HEK293 (cell line): ENCODE measurements at regions not wholly inside any gene's neighbourhood (a gene's known extent, or its start where the extent isn't known, plus 50 kb on each side); places are given as distances from the start of the nearest gene placed in this dataset.

Experiments
- CTCF ChIA-PET: fragments of 350-600 bp; formaldehyde crosslinking; extraction: SDS; loops from one replicate; lab custom pipeline; 2021; ENCODE audit warnings: antibody characterized with exemption; lab: Yijun Ruan, JAX
- POLR2A ChIA-PET: fragments of 300-600 bp; formaldehyde crosslinking; extraction: SDS; loops from one replicate; lab custom pipeline; 2020; ENCODE audit warnings: antibody characterized with exemption, inconsistent platforms; lab: Yijun Ruan, JAX
- H3K27ac ChIP-seq: fragments of 200-500 bp; sonication (Bioruptor generic); 2 replicates; pipeline ENCODE4 v1.5.1; 2014; ENCODE audit warnings: low read depth, low read length, control low read depth, inconsistent platforms; ENCODE audit errors: extremely low read depth
- H3K36me3 ChIP-seq, 2 experiments: fragments of 200-500 bp in 1 of 2; sonication (Bioruptor generic) in 1 of 2; 1 replicate in 1 of 2; 2 replicates in 1 of 2; pipeline ENCODE4 v1.5.1; 2014 to 2017; ENCODE audit warnings: inconsistent platforms in 2 of 2, low read length in 2 of 2; ENCODE audit not compliant: control insufficient read depth in 2 of 2, insufficient read depth in 1 of 2
- H3K4me1 ChIP-seq: fragments of 200-500 bp; sonication (Bioruptor generic); 2 replicates; pipeline ENCODE4 v1.5.1; 2014; ENCODE audit warnings: mild to moderate bottlenecking, low read length, inconsistent platforms; ENCODE audit not compliant: control insufficient read depth, insufficient read depth
- H3K4me3 ChIP-seq: 2 replicates; pipeline ENCODE4 v1.5.1; 2011; ENCODE audit warnings: low read depth, mild to moderate bottlenecking, control low read depth, low read length, moderate library complexity
- H3K9me3 ChIP-seq: fragments of 200-500 bp; sonication (Bioruptor generic); 2 replicates; pipeline ENCODE4 v1.5.1; 2014; ENCODE audit warnings: low read depth, low read length, inconsistent platforms; ENCODE audit not compliant: control insufficient read depth, insufficient read depth
- FEZF1 ChIP-seq: fragments of 450-650 bp; formaldehyde crosslinking; IDR thresholded peaks from 2 replicates; pipeline ENCODE4 v1.5.1; 2016; ENCODE audit warnings: missing biosample characterization, missing genetic modification characterization
- GLI2 ChIP-seq: fragments of 450-650 bp; formaldehyde crosslinking; IDR thresholded peaks from 2 replicates; pipeline ENCODE4; 2017; ENCODE audit warnings: missing biosample characterization, missing genetic modification characterization, low read depth, borderline replicate concordance
- GLIS2 ChIP-seq: fragments of 450-650 bp; formaldehyde crosslinking; IDR thresholded peaks from 2 replicates; pipeline ENCODE4 v1.5.1; 2016; ENCODE audit warnings: missing biosample characterization, missing genetic modification characterization
- PATZ1 ChIP-seq: fragments of 450-650 bp; formaldehyde crosslinking; IDR thresholded peaks from 2 replicates; pipeline ENCODE4 v1.5.1; 2016; ENCODE audit warnings: missing biosample characterization, missing genetic modification characterization
- SETDB1 ChIP-seq: IDR thresholded peaks from one replicate; pipeline ENCODE4 v1.6.1; 2017; ENCODE audit warnings: mild to moderate bottlenecking, low read length, moderate library complexity, mixed read lengths; ENCODE audit not compliant: insufficient read length
- ZNF274 ChIP-seq, 2 experiments: fragments of 200-500 bp in 1 of 2; fragments of 450-650 bp in 1 of 2; sonication (Bioruptor generic) in 1 of 2; formaldehyde crosslinking in 1 of 2; IDR thresholded peaks; 2 replicates each; pipeline versions ENCODE4 v1.5.1 to v1.6.1; 2014 to 2016; ENCODE audit warnings: borderline replicate concordance in 1 of 2, inconsistent platforms in 1 of 2, low read length in 1 of 2, missing biosample characterization in 1 of 2, missing genetic modification characterization in 1 of 2
- ZNF529 ChIP-seq: fragments of 450-650 bp; formaldehyde crosslinking; IDR thresholded peaks from 2 replicates; pipeline ENCODE4 v1.5.1; 2017; ENCODE audit warnings: missing genetic modification characterization, missing biosample characterization; ENCODE audit not compliant: insufficient replicate concordance
- ZNF555 ChIP-seq: fragments of 450-650 bp; formaldehyde crosslinking; conservative IDR thresholded peaks from 2 replicates; pipeline ENCODE4 v1.5.1; 2017; ENCODE audit warnings: missing biosample characterization, mild to moderate bottlenecking, missing genetic modification characterization, inconsistent platforms
- ZNF585B ChIP-seq: fragments of 450-650 bp; formaldehyde crosslinking; IDR thresholded peaks from 2 replicates; pipeline ENCODE4 v1.5.1; 2016; ENCODE audit warnings: missing biosample characterization, missing genetic modification characterization
- ZNF596 ChIP-seq: fragments of 450-650 bp; IDR thresholded peaks from 2 replicates; pipeline ENCODE4 v1.5.0; 2018; ENCODE audit warnings: missing biosample characterization, mild to moderate bottlenecking, missing genetic modification characterization, moderate library complexity
- ZNF791 ChIP-seq: fragments of 450-650 bp; formaldehyde crosslinking; IDR thresholded peaks from 2 replicates; pipeline ENCODE4 v1.5.1; 2016; ENCODE audit warnings: missing biosample characterization, missing genetic modification characterization
- ZSCAN16 ChIP-seq: fragments of 450-650 bp; formaldehyde crosslinking; IDR thresholded peaks from 2 replicates; pipeline ENCODE4 v1.5.1; 2016; ENCODE audit warnings: missing biosample characterization, missing genetic modification characterization
- ZSCAN30 ChIP-seq: fragments of 450-650 bp; IDR thresholded peaks from 2 replicates; pipeline ENCODE4 v1.5.1; 2018; ENCODE audit warnings: missing biosample characterization, mild to moderate bottlenecking, missing genetic modification characterization, moderate library complexity
- TF ChIP-seq, protein P1 (sequence below): fragments of 450-650 bp; formaldehyde crosslinking; IDR thresholded peaks from 2 replicates; pipeline ENCODE4 v1.5.1; 2016; ENCODE audit warnings: missing biosample characterization, missing genetic modification characterization, low read depth
- TF ChIP-seq, protein P2 (sequence below): fragments of 450-650 bp; IDR thresholded peaks from 2 replicates; pipeline ENCODE4 v1.5.1; 2018; ENCODE audit warnings: missing biosample characterization, missing genetic modification characterization
- TF ChIP-seq, protein P3 (sequence below): fragments of 450-650 bp; formaldehyde crosslinking; IDR thresholded peaks from 2 replicates; pipeline ENCODE4 v1.5.1; 2016; ENCODE audit warnings: missing biosample characterization, missing genetic modification characterization
- TF ChIP-seq, protein P4 (sequence below): fragments of 450-650 bp; formaldehyde crosslinking; conservative IDR thresholded peaks from 2 replicates; pipeline ENCODE4 v1.5.1; 2016; ENCODE audit warnings: low read depth, missing biosample characterization, missing genetic modification characterization
- TF ChIP-seq, protein P5 (sequence below): fragments of 450-650 bp; formaldehyde crosslinking; IDR thresholded peaks from 2 replicates; pipeline ENCODE4 v1.5.1; 2016; ENCODE audit warnings: missing biosample characterization, missing genetic modification characterization
- TF ChIP-seq, protein P6 (sequence below): fragments of 450-650 bp; formaldehyde crosslinking; IDR thresholded peaks from 2 replicates; pipeline ENCODE4 v1.5.1; 2017; ENCODE audit warnings: missing biosample characterization, missing genetic modification characterization

DNA sequence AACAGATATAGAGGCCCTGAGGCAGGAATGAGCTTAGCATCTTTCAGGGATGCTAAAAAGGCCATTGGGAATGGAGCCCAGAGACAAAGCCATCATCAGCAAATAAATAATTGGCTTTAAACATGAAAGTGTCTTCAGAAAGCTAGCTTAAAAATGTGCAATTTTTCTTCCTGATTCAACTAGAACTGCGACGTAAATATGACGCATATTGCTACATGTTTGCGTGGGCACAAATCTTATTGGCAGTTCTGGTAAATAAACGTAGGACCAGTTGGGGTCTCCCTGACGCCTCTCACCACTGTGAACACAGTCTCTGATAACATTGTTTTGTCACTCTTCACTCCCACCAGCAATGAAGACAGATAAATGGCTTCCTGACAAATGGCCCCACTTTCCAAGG, 97.3 kb upstream of the SRD5A3 start (continued):
- TF ChIP-seq ZNF555 (no peak), ZNF274 (IDR thresholded peaks at IDR 0.05; ENCODE audit: low read length) (no peak), ZNF274 (tag by site-specific recombination; IDR thresholded peaks at IDR 0.05; ENCODE audit: borderline replicate concordance) (no peak), GLIS2 (tag by site-specific recombination) (no peak), GLI2 (tag by site-specific recombination) (no peak), FEZF1 (no peak), ZSCAN16 (tag by site-specific recombination) (no peak), ZNF596 (tag by site-specific recombination) (no peak)
- TF ChIP-seq, protein P1, sequence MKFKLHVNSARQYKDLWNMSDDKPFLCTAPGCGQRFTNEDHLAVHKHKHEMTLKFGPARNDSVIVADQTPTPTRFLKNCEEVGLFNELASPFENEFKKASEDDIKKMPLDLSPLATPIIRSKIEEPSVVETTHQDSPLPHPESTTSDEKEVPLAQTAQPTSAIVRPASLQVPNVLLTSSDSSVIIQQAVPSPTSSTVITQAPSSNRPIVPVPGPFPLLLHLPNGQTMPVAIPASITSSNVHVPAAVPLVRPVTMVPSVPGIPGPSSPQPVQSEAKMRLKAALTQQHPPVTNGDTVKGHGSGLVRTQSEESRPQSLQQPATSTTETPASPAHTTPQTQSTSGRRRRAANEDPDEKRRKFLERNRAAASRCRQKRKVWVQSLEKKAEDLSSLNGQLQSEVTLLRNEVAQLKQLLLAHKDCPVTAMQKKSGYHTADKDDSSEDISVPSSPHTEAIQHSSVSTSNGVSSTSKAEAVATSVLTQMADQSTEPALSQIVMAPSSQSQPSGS (tag by site-specific recombination) = no peak
- TF ChIP-seq, protein P2, sequence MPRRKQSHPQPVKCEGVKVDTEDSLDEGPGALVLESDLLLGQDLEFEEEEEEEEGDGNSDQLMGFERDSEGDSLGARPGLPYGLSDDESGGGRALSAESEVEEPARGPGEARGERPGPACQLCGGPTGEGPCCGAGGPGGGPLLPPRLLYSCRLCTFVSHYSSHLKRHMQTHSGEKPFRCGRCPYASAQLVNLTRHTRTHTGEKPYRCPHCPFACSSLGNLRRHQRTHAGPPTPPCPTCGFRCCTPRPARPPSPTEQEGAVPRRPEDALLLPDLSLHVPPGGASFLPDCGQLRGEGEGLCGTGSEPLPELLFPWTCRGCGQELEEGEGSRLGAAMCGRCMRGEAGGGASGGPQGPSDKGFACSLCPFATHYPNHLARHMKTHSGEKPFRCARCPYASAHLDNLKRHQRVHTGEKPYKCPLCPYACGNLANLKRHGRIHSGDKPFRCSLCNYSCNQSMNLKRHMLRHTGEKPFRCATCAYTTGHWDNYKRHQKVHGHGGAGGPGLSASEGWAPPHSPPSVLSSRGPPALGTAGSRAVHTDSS (tag by site-specific recombination) = no peak
- TF ChIP-seq, all 188 proteins: peak for 0

DNA sequence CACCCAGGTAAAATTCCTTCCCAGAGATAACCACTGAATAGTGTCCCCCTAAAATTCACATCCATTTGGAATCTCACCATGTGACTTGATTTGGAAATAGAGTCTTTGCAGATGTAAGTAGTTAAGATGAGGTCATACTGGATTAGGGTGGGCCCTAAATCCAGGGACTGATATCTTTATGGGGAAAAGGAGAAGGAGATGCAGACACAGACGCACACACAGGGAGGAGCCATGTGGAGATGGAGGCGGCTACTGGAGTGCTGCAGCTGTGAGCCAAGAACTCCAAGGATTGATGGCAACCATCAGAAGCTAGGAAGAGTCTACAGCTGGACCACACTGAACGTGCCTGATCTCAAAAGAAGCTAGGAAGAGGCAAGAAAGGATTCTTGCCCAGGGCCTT, 96.6 kb upstream of the SRD5A3 start:
- TF ChIP-seq, protein P3, sequence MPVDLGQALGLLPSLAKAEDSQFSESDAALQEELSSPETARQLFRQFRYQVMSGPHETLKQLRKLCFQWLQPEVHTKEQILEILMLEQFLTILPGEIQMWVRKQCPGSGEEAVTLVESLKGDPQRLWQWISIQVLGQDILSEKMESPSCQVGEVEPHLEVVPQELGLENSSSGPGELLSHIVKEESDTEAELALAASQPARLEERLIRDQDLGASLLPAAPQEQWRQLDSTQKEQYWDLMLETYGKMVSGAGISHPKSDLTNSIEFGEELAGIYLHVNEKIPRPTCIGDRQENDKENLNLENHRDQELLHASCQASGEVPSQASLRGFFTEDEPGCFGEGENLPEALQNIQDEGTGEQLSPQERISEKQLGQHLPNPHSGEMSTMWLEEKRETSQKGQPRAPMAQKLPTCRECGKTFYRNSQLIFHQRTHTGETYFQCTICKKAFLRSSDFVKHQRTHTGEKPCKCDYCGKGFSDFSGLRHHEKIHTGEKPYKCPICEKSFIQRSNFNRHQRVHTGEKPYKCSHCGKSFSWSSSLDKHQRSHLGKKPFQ (tag by site-specific recombination) = no peak
- TF ChIP-seq ZNF791 (tag by site-specific recombination) = no peak
- TF ChIP-seq, protein P4, sequence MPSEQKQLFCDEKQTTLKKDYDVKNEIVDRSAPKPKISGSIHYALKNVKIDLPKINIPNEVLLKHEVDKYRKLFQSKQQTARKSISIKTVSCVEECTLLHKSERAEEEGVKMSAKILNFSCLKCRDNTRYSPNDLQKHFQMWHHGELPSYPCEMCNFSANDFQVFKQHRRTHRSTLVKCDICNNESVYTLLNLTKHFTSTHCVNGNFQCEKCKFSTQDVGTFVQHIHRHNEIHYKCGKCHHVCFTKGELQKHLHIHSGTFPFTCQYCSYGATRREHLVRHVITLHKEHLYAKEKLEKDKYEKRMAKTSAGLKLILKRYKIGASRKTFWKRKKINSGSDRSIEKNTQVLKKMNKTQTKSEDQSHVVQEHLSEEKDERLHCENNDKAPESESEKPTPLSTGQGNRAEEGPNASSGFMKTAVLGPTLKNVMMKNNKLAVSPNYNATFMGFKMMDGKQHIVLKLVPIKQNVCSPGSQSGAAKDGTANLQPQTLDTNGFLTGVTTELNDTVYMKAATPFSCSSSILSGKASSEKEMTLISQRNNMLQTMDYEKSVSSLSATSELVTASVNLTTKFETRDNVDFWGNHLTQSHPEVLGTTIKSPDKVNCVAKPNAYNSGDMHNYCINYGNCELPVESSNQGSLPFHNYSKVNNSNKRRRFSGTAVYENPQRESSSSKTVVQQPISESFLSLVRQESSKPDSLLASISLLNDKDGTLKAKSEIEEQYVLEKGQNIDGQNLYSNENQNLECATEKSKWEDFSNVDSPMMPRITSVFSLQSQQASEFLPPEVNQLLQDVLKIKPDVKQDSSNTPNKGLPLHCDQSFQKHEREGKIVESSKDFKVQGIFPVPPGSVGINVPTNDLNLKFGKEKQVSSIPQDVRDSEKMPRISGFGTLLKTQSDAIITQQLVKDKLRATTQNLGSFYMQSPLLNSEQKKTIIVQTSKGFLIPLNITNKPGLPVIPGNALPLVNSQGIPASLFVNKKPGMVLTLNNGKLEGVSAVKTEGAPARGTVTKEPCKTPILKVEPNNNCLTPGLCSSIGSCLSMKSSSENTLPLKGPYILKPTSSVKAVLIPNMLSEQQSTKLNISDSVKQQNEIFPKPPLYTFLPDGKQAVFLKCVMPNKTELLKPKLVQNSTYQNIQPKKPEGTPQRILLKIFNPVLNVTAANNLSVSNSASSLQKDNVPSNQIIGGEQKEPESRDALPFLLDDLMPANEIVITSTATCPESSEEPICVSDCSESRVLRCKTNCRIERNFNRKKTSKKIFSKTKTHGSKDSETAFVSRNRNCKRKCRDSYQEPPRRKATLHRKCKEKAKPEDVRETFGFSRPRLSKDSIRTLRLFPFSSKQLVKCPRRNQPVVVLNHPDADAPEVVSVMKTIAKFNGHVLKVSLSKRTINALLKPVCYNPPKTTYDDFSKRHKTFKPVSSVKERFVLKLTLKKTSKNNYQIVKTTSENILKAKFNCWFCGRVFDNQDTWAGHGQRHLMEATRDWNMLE = no peak
- Histone ChIP-seq H3K27ac (no peak overlapping the region), H3K36me3 (no peaks in the 10 kb centered on the region), H3K4me1 (no peaks in the 10 kb centered on the region), H3K9me3 (no peaks in the 10 kb centered on the region), H3K4me3 (no peak overlapping the region)
- POLR2A ChIA-PET = no interaction called here
- CTCF ChIA-PET = no interaction called here

- CTCF ChIA-PET = no interaction called here
- H3K36me3 ChIP-seq = no peaks in the 10 kb centered on the region
- H3K4me3 ChIP-seq = no peak overlapping the region
- no peaks in the 10 kb centered on the region for H3K9me3 ChIP-seq
- H3K4me1 ChIP-seq = no peaks in the 10 kb centered on the region
- TF ChIP-seq PATZ1 (no peak), ZNF585B (no peak), SETDB1 (no peak), ZNF529 (no peak), ZSCAN30 (no peak)
- TF ChIP-seq, protein P5, sequence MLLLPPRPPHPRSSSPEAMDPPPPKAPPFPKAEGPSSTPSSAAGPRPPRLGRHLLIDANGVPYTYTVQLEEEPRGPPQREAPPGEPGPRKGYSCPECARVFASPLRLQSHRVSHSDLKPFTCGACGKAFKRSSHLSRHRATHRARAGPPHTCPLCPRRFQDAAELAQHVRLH (tag by site-specific recombination) = no peak
- TF ChIP-seq, protein P6, sequence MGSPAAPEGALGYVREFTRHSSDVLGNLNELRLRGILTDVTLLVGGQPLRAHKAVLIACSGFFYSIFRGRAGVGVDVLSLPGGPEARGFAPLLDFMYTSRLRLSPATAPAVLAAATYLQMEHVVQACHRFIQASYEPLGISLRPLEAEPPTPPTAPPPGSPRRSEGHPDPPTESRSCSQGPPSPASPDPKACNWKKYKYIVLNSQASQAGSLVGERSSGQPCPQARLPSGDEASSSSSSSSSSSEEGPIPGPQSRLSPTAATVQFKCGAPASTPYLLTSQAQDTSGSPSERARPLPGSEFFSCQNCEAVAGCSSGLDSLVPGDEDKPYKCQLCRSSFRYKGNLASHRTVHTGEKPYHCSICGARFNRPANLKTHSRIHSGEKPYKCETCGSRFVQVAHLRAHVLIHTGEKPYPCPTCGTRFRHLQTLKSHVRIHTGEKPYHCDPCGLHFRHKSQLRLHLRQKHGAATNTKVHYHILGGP (tag by site-specific recombination) = no peak
- no peak overlapping the region for H3K27ac ChIP-seq
- POLR2A ChIA-PET = no interaction called here
Measured at GRCh38 chr4:55251342-55251741, 94.7 kb upstream of the SRD5A3 start.
